GM19240 (cell line): ENCODE measurements at regions not wholly inside any gene's neighbourhood (a gene's known extent, or its start where the extent isn't known, plus 50 kb on each side); places are given as distances from the start of the nearest gene placed in this dataset.
"Not testable (repeated sequence)": the region's sequence is repeated elsewhere in the genome, so short reads cannot be mapped to it uniquely, and the experiment has no call there.

Experiments
- DNase-seq: peaks from one replicate; pipeline ENCODE4 v3.0.0; 2011; ENCODE audit warnings: low spot score; ENCODE audit not compliant: insufficient read length

DNA sequence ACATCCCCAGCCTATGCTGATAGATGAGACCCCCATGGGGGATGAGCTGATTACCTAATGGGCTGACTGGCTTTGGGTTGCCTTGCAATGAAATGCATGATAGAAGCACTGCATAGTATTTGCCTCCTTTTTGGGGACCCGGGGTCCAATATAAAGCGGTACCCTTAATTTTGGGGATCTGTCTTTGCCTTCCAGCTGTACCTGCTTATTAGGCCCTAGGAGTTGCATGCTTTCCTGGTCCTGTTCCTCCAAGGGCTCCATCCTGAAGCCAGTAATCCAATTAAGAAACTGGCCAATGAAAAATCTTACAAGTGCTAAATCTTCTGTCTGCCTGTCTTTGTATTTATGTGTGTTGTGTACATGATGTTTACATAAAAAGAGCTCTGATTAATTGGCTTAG is 791.6 kb downstream of the TRIML1 start:
- no peak for DNase-seq

DNA sequence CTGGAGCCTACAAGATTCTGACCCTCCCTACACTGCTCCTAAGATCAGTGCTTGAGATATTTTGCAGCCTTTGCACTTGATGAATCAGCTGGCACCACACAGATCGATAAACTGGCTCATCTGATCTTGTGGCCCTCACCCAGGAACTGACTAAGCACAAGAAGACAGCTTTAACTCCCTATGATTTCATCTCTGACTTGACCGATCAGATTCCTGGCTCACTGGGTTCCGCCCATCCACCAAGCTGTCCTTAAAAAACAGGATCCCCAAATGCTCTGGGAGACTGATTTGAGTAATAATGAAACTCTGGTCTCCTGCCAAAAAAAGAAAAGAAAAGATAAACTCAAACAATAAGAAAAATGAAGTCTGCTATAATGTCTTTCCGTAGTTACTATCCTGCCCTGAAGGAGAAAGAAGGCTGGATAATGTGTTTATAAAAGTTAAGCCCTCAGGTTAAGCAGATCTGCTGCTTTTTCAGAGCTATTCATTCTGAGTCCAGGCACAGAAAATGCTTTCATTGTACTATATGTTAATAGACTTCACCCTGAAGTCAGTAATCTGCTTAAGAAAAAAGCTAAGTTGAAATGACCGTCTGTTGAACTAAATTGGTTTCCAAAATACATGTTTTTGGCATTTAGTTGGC is 795.2 kb downstream of the TRIML1 start:
- DNase-seq, result no peak

DNA sequence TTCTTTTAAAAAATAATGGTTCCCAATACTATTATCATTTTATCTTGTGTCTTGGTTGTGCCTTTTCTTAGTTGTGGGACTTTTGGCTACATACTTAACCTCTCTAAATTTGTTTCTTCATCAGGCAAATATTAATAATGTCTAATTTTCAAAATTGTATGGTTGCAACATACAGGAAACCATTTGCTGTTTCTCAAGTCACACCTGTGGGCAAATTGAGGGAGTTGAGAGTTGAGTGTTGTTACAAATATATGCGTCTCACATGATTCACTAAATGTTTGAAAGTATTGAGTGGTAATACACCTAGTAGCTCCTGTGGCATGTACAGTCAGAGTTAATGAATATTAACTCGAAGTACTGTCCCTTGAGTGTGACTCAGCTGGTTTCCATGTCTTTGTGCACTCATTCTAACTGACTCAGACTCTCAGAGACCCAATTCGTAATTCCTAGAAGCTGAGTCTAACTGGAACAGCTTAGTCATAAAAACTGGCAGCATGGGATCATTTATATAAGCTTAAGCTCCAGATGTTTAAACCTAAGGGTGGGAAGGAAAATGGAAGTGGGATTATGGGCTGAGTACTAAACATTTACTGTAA is 802.4 kb downstream of the TRIML1 start:
- no peak for DNase-seq

DNA sequence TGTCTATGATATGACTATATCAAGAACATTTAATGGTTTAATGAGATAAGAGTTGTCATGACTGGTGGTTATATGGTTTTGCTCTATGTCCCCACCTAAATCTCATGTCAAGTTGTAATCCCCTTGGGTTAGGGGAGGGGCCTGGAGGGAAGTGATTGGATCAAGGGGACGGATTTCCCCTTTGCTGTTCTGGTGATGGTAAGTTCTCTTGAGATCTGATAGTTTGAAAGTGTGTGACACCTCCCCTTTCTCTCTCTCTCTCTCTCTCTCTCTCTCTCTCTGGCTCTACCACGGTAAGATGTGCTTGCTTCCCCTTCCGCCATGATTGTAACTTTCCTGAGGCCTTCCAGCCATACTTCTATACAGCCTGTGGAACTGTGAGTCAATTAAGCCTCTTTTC is 803.4 kb downstream of the TRIML1 start:
- DNase-seq, result no peak

DNA sequence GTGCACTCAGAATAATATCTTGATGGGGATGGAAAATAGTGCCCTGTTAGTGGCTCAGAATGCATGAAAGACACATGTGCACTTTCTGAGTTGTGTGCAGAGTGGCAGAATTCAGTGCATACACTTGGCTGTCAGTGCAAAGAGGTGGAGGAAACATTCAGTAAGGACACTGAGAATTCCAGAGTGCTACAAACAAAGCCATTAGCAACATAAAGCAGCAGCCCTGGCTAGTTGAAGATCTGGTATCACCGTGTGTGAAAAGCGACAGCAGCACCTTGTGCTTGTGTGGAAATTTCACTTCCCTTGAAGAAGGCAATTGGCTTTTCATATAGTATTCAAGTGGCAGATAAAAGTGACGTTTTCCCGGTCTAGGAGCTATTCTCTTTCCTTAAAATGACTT is 810.4 kb downstream of the TRIML1 start:
- DNase-seq, result no peak

DNA sequence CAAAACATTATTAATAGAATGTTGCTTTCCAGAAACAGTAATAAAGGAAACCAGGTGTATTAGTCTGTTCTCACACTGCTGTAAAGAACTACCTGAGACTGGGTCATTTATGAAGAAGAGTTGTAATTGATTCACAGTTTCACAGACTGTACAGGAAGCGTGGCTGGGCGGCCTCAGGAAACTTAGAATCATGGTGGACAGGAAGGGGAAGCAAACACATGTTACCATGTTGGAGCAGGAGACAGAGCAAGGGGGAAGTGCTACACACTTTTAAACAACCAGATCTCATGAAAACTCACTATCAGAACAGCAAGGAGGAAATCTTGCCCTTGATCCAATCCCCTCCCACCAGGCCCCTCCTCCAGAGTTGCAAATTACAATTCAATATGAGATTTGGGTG is 815.8 kb downstream of the TRIML1 start:
- no peak for DNase-seq

DNA sequence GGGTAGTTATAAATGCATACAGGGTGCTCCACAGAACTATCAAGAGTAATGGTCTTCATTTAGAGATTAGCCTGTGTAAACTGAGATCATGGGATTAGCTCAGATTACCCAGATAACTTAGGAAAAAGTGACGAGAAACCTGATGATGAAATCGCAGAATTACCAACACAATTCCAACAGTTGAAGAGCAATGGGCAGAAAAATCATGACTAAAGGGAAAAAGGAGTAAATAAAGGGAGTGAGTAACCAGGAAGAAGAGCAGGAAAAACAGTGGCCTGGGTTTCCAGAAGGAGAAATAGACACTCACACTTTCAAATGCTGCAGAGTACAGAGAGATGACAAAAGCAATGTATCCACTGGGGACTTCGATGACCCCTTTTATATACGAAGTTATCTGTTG is 817.3 kb downstream of the TRIML1 start:
- DNase-seq, result no peak

DNA sequence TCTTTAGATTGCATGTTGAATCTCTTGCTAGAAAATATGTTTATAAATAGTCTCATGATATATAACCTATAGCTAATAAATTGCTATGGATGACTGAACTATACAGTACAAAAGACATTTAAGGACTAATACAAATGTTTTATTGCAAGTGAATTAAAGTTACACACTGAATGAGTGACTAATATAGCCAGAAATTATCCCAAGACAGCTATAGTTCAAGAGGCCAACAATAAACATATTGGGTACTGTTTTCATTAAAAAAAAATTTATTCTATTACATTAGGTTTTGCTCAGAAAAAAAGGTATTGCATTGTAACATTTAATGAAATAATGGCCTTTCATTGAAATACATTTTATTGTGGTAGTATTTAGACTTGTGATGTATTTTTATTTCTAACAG is 819.1 kb downstream of the TRIML1 start:
- DNase-seq, result no peak

DNA sequence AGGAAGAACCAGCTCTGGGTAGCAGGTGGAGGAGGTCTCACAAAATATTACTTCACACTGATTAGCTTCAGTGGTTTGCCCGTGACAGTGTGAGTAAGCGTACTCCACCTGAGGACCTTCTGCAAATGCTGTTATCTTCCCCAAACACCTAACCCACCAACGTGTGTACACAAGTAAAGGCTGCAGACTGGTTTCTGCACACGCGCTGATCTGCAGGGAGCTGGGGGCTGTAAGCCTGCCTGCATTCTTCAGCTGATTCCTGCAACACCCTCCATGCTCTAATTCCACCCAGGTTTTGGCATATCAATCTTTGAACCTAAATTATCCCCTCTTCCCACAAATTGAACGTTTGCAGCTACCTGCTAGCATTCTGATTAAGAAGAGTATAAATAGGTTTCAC is 820.2 kb downstream of the TRIML1 start:
- DNase-seq, result no peak

DNA sequence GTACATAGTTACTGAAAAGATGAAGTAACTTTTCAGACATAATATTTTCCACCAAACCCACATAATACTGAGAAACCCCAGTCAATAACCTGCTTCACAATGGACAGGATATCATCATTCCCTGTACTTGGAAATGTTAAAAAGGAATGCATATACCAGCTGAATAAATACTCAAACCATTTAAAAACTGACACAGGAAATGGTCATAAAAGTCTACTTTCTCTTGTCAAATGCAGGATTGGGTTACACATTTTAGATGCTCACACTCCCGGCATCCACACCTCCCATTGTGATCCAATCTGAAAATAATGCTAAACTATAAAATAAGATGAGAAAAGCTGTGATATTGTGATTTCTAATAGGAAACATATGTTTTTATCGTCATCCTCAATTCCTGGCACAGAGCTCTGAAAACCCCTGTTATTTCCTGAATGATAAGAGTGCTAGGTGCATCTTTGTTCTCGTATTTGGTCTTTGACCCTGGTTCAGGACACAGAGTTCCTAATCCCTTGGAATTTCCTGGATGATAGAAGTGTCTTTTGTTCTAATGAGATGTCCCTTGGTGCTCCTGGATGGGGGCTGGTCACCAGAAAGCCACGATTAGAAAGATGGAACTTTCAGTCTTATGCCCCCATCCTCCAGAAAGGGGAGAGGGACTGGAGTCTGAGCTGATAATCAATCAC is 821.3 kb downstream of the TRIML1 start:
- DNase-seq, result no peak

DNA sequence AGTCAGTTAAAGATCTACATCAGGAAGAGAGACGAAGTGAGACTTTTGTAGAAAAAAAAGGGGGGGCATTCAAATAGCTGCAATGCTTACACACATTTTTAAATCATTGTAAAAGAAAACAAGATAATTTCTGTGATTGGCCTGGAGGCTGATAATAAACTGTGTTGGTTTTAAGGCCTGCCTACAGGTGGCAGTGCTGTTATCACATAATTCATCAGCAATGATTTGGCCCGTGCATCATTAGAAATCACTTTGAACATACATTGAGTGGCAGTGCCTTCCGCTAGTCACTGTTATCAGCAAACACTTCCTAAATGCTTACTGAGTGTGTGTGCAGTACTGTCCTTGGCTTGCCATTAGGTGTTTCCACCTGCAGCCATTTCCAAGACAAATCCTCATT is 831.9 kb downstream of the TRIML1 start:
- no peak for DNase-seq

DNA sequence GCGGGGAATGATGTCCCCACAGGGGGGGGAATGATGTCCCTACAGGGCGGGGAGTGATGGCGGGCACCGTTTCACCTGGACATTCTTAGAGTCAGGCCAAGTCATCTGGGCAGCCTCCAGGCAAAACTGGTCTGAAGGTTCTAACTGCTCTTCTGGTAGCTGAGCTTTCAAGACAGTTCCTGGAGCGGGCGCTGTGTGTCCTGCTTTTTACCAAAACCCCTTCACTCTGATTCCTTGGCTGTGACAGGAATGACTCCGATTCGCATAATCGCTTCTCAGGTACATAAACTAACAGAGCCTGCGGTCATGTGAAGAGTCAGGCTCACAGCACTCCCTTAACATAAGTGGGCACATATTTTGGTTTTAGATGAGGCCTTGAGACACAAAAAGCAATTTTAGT is 836.0 kb downstream of the TRIML1 start:
- no peak for DNase-seq

DNA sequence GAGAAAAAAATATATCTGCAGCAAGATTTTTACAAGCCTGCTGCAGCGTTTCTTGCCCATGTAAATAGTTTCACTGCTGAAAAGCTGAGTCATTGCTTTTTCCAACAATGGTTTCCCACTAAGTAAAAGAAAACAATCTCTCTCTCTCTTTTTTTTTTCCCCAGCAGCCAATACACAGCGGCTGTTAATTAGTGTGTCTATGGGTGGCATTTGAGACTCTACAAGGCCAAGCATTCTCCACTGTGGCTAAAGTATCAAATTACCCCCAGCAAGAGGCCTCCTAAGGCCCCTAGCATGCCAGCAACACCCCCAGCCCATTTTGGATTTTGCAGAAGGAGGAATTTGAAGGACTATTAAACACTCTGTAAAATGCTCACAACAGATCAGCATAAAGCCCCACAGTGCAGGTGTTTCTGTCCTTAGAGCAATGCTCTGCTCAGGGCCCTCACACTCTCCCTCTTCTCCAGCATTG is 837.4 kb downstream of the TRIML1 start:
- DNase-seq, result no peak

DNA sequence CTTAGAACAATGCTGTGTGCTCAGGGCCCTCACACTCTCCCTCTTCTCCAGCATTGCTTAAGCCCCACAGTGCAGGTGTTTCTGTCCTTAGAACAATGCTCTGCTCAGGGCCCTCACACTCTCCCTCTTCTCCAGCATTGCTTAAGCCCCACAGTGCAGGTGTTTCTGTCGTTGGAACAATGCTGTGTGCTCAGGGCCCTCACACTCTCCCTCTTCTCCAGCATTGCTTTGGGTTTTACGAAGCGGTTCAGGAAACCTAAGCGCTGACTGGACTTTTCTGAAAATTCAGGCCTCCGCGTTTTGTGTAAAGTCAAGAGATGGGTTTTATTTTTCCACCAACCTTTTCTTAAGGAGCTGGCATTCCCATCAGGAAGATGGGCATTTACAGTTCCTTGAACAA is 838.0 kb downstream of the TRIML1 start:
- DNase-seq, result not testable (repeated sequence)

DNA sequence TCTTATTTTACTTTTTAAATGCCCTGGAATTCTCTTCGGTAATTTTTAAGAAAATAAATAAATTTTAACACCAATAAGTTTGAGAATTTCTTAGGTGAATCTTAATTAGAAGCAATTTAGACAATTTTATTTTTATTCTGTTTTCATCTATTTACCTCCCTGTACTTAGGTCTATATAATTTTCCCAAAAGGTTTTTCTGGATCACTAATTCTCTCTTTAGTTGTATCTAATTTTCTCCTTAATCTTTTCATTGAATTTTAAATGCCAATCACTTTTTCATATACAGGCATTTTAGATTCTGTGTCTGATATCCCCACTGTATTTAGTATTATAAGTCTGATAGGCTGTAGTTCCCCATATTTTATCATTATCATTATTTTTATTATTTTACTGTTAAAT is 845.3 kb downstream of the TRIML1 start:
- no peak for DNase-seq

DNA sequence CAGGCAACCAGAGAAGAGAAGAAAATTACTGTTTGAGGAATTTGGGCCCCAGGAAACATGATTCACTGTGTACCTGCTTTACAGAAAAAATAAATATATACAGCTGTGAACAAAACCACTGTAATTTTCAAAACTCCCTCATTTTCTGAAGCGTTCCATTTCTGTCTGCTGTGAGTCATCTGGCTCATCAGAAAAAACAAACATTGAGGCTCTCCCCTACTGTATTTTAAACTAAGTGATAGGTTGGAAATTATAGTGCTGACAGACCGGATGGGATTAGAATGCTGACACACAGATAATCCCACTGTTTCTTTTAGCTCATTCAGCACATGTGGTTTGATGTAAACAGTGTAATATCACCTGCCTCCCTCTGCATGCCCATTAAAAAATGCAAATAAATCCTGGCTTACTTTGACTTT is 847.0 kb downstream of the TRIML1 start:
- no peak for DNase-seq

DNA sequence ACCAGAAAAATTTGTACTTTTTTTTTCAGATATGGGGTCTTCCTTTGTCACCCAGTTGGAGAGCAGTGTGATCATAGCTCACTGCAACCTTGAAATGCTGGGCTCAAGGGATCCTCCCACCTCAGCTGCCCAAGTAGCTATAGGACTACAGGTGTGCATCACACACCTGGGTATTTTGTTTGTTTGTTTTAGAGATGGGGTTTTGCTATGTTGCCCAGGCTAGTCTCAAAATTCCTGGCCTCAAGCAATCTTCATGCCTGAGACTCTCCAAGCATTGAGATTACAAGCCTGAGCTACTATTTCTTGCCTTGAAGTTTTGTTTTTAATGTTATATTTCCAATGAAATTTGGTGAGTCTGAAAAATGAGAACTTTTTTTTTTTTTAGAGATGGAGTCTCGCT is 847.8 kb downstream of the TRIML1 start:
- no peak for DNase-seq

DNA sequence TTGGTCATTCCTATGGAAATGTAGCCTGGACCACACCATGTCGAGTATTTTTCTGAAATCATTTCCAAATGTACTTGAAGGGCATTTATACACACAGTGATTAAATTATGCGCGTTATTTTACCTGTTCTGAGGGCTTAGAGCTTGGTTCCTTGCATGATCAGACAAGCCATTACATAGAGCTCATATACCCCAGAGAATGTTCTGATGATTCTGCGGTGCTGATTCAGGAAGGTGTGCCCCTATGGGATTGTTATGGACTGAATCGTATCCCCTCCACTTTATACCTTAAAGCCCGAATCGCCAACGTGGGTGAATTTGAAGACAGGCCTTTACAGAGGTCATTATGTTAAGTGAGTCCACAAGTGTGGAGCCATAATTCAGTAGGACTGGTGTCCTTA is 848.9 kb downstream of the TRIML1 start:
- no peak for DNase-seq

DNA sequence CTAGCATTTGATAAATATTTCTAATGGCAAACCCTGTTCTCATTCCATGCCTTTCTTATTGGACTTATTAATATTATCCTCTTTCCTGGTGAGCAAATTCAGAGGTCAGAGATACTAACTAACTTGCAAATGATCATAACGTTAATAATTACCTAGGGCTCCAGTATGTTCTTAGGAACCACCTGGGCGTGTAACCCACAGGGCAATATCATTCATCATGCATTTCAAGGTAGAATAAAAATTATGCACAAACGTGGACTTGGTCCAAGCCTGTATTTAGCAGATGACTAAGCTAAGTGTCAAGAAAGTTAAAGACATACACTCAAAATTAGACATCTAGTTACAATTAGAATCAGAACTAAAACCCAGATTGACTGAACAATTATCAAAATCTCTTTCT is 850.1 kb downstream of the TRIML1 start:
- no peak for DNase-seq

DNA sequence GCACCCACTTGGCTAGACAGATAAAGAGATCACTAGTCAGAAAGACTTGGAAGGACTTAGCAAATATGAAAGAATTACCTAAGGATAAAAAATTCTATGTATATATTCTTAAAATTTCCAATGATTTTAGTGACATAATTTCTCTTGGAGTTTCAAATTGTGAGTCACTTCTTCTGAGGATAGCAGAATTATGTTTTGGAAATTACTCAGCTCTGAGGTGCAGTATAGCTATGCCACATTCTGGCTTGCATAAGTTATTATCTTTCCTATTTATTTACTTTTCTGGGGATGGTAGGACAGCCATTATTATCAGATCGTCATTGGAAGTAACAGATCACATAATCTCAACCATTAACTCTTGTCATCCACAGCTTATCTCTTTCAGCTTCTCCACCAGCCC is 853.5 kb downstream of the TRIML1 start:
- no peak for DNase-seq

DNA sequence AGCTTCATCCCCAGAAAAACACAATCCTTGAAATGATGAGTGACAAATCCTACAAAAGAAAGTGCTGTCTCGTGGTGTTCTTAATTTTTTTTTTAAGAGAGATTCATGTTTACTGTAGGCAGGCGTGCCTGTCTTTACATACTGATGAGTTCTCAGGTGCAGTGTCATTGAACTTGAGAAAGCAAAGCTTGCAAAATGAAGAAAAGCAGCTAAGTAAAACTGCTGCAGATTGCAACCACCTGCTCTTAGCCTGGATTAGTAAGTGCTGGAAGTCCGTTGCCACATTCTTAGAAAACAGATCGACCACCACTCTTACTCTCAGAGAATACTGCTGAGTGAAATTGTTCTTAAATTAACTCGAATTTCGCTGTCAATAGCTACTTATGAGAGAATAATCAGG is 854.6 kb downstream of the TRIML1 start:
- DNase-seq, result no peak

DNA sequence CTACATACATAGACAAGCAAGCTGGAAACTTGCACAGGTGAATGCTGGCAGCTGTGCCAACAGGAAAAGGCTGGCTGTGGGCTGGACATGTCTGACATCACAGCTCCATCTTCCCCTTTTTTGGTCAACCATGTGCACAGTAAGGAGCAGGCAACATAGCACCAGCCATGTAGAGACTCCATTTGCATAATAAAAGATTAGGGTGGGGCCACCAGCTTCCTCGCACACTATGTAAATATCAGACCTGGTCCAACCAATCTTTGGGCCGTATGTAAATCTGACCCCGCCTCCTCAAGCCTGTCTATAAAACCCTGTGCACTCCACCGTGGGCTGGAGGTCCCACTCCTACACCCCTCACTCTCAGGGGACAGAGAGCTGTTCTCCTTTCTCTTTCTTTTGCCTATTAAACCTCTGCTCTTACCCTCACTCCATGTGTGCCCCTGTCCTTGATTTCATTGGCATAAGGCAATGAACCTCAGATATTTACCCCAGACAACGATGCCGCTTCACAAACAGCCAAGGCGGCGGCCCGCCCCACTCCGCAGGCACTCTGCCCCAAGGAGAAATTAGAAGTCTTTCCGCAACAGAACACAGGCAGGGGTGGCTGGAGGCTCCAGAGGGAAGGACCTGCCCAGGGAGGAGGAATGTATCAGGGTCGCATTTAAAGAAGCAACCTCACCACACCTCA is 862.2 kb downstream of the TRIML1 start:
- DNase-seq, result no peak
